HEK293T (cell line): ENCODE measurements at regions not wholly inside any gene's neighbourhood (a gene's known extent, or its start where the extent isn't known, plus 50 kb on each side); places are given as distances from the start of the nearest gene placed in this dataset.

Experiments used
- ARNT ChIP-seq: fragments of 450-650 bp; IDR thresholded peaks from 2 replicates; pipeline ENCODE4 v1.6.1; 2017; ENCODE audit warnings: mild to moderate bottlenecking
- CTBP1 ChIP-seq: fragments of 450-650 bp; IDR thresholded peaks from 2 replicates; pipeline ENCODE4 v1.6.1; 2016; ENCODE audit warnings: borderline replicate concordance
- SP1 ChIP-seq: fragments of 450-650 bp; IDR thresholded peaks from 2 replicates; pipeline ENCODE4 v1.6.1; 2017
- ZNF384 ChIP-seq: fragments of 450-650 bp; IDR thresholded peaks from 2 replicates; pipeline ENCODE4 v1.6.1; 2016

DNA sequence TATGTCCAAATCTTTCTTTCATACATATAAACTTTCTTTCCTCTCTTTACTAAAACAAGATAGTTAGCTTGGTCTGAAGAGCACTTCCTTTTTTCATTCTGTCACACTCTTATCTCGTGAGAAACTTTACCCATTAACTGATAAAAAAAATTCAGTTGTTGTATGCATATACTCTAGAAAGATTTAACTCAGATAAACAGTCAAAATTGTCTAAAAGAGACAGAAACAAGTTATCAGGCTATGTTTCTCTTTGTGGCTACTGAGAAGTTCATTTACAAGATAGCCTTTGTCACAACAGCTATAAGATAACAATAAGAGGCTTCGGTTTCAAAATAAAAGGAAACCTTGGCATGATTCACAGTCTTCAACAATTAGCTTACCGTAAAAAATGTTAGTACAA is 235.7 kb upstream of the ATP10A start:
- TF ChIP-seq SP1: no peak
- no peak for TF ChIP-seq CTBP1
- TF ChIP-seq ZNF384: no peak
- no peak for TF ChIP-seq ARNT
